CD4-positive, alpha-beta T cell treated with Interleukin-2 at 100 ng/mL for 4 hours (primary cell): ENCODE measurements at regions not wholly inside any gene's neighbourhood (a gene's known extent, or its start where the extent isn't known, plus 50 kb on each side); places are given as distances from the start of the nearest gene placed in this dataset.

Experiments used
- DNase-seq: peaks from one replicate; pipeline ENCODE4 v3.0.0-alpha.2; 2020; ENCODE audit warnings: low spot score

- DNase-seq: no peak
Observed at GRCh38 chr1:96996001-96996400, 274.4 kb downstream of the PTBP2 start.

GRCh38 chr1:96997717-96998116 lies 276.1 kb downstream of the PTBP2 start:
- DNase-seq: no peak

- no peak for DNase-seq
Observed at GRCh38 chr1:96998466-96998865, 276.9 kb downstream of the PTBP2 start.

GRCh38 chr1:96999191-96999590 lies 277.6 kb downstream of the PTBP2 start:
- no peak for DNase-seq

GRCh38 chr1:97004054-97004453 lies 282.5 kb downstream of the PTBP2 start:
- no peak for DNase-seq

GRCh38 chr1:97004743-97005142 lies 283.2 kb downstream of the PTBP2 start:
- DNase-seq: no peak

GRCh38 chr1:97006044-97006661 lies 284.6 kb downstream of the PTBP2 start:
- no peak for DNase-seq

GRCh38 chr1:97007840-97008604 lies 286.4 kb downstream of the PTBP2 start:
- DNase-seq: no peak

GRCh38 chr1:97010566-97011264 lies 289.1 kb downstream of the PTBP2 start:
- DNase-seq: no peak

GRCh38 chr1:97013136-97013535 lies 291.6 kb downstream of the PTBP2 start:
- no peak for DNase-seq

- no peak for DNase-seq
Observed at GRCh38 chr1:97013941-97014340, 292.4 kb downstream of the PTBP2 start.

- no peak for DNase-seq
Observed at GRCh38 chr1:97014426-97014825, 292.8 kb downstream of the PTBP2 start.

GRCh38 chr1:97017895-97018294 lies 296.3 kb downstream of the PTBP2 start:
- no peak for DNase-seq
